ENCODE measurements at regions not wholly inside any gene's neighbourhood (a gene's known extent, or its start where the extent isn't known, plus 50 kb on each side); places are given as distances from the start of the nearest gene placed in this dataset.

DNA sequence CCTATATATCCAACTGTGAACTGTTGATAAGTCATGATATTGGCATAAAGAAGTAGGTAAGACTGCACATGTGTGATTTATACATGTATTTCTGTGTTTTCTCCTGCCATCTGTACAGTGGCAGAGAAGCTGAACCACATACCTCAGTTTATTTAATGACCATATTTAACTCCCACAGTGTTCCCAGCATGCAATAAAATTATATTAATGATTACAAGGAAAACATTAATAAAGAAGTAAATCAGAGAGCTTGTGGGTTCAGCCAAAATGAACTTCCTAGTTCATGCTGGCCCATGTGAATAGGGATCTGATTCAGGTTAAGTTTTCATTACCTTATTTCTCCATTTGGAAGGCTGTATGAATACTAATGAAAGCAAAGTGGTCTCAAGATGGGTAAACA lies 439.2 kb downstream of the CNTN6 start:
- Mint-ChIP-seq H3K36me3 (ENCODE audit: low read depth) (peaks cover 2% of the 10 kb centered on the region), H3K27ac (ENCODE audit: unreplicated experiment) (no peak overlapping the region), H3K9me3 (peaks cover 4% of the 10 kb centered on the region), H3K4me1 (no peaks in the 10 kb centered on the region), H3K4me3 (no peak overlapping the region), H3K27me3 (ENCODE audit: low read depth) (no peaks in the 10 kb centered on the region)
- DNase-seq (ENCODE audit: low read depth, low spot score) = no peak
- TF ChIP-seq, protein P1, sequence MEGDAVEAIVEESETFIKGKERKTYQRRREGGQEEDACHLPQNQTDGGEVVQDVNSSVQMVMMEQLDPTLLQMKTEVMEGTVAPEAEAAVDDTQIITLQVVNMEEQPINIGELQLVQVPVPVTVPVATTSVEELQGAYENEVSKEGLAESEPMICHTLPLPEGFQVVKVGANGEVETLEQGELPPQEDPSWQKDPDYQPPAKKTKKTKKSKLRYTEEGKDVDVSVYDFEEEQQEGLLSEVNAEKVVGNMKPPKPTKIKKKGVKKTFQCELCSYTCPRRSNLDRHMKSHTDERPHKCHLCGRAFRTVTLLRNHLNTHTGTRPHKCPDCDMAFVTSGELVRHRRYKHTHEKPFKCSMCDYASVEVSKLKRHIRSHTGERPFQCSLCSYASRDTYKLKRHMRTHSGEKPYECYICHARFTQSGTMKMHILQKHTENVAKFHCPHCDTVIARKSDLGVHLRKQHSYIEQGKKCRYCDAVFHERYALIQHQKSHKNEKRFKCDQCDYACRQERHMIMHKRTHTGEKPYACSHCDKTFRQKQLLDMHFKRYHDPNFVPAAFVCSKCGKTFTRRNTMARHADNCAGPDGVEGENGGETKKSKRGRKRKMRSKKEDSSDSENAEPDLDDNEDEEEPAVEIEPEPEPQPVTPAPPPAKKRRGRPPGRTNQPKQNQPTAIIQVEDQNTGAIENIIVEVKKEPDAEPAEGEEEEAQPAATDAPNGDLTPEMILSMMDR (conservative IDR thresholded peaks at IDR 0.05) = no peak

DNA sequence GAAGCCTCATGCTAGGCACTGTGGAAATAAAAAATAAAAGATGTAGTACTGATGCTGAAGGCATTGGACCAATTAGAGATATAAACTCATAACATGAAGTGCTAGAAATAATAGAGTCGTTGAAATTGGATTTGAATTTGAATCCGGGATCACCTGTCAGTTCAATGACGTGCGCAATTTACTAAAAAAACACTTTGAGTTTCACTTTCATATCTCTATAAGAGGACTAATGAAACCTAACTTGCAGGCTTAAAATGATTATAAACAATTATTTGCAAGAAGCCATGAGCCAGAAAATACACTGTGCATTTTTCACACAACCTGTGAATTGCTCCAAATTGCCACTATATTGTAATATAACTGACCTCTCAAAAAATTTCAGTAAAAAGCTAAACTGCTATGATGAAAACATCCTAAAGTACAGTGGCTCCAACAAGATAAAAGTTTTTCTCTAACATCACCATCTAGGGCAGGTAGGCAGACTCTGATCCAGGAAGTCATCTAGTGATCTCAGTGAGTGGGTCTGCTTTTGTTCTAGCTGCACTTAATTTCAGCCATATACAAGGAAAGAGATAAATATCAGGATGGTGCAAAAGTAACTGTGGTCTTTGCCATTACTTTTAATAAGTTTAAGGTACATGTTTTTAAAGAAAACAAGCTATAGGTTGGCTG lies 440.2 kb downstream of the CNTN6 start:
- H3K27me3 Mint-ChIP-seq (ENCODE audit: low read depth) = no peaks in the 10 kb centered on the region
- no peak overlapping the region for H3K27ac Mint-ChIP-seq (ENCODE audit: unreplicated experiment)
- no peak overlapping the region for H3K4me3 Mint-ChIP-seq
- peaks cover 2% of the 10 kb centered on the region for H3K36me3 Mint-ChIP-seq (ENCODE audit: low read depth)
- no peaks in the 10 kb centered on the region for H3K4me1 Mint-ChIP-seq
- DNase-seq (ENCODE audit: low read depth, low spot score) = no peak
- TF ChIP-seq, protein P1 (conservative IDR thresholded peaks at IDR 0.05) = no peak
- peaks cover 7% of the 10 kb centered on the region for H3K9me3 Mint-ChIP-seq

DNA sequence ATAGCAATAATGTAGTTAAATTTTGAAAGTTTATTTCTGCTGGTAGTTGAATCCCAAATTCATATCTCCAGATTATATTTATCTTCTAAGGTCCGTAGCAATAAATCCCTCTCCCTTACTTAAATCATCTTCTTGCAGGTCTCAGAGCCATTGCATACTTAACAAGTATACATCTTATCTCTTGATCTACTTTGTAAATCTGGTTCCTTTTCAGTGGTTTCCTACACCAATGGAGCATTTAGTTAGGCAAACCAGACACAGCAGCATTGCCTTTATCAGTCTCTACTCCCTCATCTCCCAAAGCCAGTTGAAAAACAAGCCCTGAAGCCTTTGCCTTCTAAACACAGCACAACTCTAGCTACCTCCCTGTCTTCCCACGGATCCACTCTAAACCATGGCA lies 440.9 kb downstream of the CNTN6 start:
- H3K27me3 Mint-ChIP-seq (ENCODE audit: low read depth) = no peaks in the 10 kb centered on the region
- H3K4me3 Mint-ChIP-seq = no peak overlapping the region
- H3K27ac Mint-ChIP-seq (ENCODE audit: unreplicated experiment) = no peak overlapping the region
- peaks cover 2% of the 10 kb centered on the region for H3K36me3 Mint-ChIP-seq (ENCODE audit: low read depth)
- no peaks in the 10 kb centered on the region for H3K4me1 Mint-ChIP-seq
- TF ChIP-seq, protein P1 (conservative IDR thresholded peaks at IDR 0.05) = no peak
- H3K9me3 Mint-ChIP-seq = peaks cover 7% of the 10 kb centered on the region
- DNase-seq (ENCODE audit: low read depth, low spot score) = no peak

DNA sequence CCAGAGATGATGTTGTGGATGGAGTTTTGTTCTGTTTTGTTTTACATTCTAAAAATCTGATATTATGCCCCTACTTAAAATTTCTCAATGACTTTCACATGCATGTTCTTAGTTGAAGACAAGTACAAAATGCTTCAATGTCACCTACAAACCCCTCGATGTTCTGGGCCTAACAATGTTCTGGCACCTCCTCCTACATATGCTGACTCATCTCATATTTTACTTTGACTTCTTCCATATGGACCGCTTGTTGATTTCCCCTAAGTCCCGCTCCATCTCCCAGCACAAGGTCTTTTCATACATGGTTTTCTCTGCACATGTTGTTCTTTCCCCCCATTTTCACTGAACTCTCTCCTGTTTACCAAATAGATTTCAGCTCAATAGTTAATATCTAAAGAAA lies 441.4 kb downstream of the CNTN6 start:
- peaks cover 2% of the 10 kb centered on the region for H3K36me3 Mint-ChIP-seq (ENCODE audit: low read depth)
- TF ChIP-seq, protein P1 (conservative IDR thresholded peaks at IDR 0.05) = no peak
- no peak for DNase-seq (ENCODE audit: low read depth, low spot score)
- no peak overlapping the region for H3K4me3 Mint-ChIP-seq
- H3K4me1 Mint-ChIP-seq = no peaks in the 10 kb centered on the region
- H3K27ac Mint-ChIP-seq (ENCODE audit: unreplicated experiment) = no peak overlapping the region
- H3K27me3 Mint-ChIP-seq (ENCODE audit: low read depth) = no peaks in the 10 kb centered on the region
- H3K9me3 Mint-ChIP-seq = peaks cover 7% of the 10 kb centered on the region

DNA sequence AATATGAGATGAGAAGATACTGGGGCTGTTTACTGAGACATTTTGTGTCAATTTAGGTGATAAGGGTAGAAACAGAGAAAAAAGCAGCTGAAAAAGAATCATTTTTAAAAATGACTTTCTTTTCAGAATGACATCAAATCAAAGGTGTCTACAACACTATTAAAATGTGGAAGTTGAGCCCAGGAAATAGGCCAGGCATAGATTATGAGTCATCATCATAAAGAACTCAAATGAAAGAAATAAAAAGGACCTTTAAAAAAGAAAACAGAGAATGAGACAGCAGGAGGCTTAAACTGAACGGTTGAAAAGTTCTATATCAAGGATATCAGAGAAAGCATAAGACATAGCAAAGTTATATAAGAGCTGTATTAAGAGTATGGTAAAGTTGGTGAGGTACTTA lies 442.5 kb downstream of the CNTN6 start:
- Mint-ChIP-seq H3K27ac (ENCODE audit: unreplicated experiment) (no peak overlapping the region), H3K36me3 (ENCODE audit: low read depth) (peaks cover 2% of the 10 kb centered on the region), H3K9me3 (peaks cover 7% of the 10 kb centered on the region), H3K4me1 (no peaks in the 10 kb centered on the region), H3K27me3 (ENCODE audit: low read depth) (no peaks in the 10 kb centered on the region), H3K4me3 (no peak overlapping the region)
- DNase-seq (ENCODE audit: low read depth, low spot score) = no peak
- TF ChIP-seq, protein P1 (conservative IDR thresholded peaks at IDR 0.05) = no peak

All from neural crest cell (in vitro differentiated cells).